Omental fat pad (tissue), 3 donors: ENCODE measurements at regions not wholly inside any gene's neighbourhood (a gene's known extent, or its start where the extent isn't known, plus 50 kb on each side); places are given as distances from the start of the nearest gene placed in this dataset.

Source experiments
- ATAC-seq: fragments of 150-250 bp; one replicate; pipeline ENCODE4 v1.9.1; 2016; ENCODE audit warnings: mild to moderate bottlenecking, moderate library complexity; ENCODE audit not compliant: low FRiP score
- DNase-seq: peaks from one replicate; pipeline ENCODE4 v3.0.0-alpha.2; 2019; ENCODE audit warnings: low spot score
- TF ChIP-seq, protein P1 (sequence below), 3 donors: fragments of 450-650 bp; IDR thresholded peaks; one replicate each; pipeline ENCODE4 v1.5.1; 2016 to 2017; ENCODE audit warnings: antibody characterized with exemption in 3 of 3, mild to moderate bottlenecking in 3 of 3, moderate library complexity in 2 of 3

DNA sequence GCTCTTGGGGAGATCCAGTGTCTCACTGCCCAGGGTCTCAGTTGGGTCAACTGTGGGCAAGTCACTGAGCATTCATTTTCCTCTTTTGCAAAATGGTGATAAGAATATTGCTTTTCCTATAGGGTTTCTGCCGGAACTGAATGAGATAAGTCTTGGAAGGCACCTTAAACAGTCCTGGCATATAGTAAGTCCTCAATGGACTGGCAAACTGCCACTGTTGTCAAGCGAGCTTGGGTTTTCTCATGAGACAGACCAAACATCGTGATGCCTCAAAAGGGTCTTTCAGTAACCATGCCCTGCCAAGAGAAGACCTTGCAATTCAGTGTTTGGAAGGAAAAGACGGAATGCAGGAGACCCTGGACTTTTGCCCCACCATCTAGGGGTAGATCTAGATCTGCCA lies 251.5 kb downstream of the WDR11 start:
- ATAC-seq (no peak), DNase-seq (no peak)
- TF ChIP-seq, protein P1, sequence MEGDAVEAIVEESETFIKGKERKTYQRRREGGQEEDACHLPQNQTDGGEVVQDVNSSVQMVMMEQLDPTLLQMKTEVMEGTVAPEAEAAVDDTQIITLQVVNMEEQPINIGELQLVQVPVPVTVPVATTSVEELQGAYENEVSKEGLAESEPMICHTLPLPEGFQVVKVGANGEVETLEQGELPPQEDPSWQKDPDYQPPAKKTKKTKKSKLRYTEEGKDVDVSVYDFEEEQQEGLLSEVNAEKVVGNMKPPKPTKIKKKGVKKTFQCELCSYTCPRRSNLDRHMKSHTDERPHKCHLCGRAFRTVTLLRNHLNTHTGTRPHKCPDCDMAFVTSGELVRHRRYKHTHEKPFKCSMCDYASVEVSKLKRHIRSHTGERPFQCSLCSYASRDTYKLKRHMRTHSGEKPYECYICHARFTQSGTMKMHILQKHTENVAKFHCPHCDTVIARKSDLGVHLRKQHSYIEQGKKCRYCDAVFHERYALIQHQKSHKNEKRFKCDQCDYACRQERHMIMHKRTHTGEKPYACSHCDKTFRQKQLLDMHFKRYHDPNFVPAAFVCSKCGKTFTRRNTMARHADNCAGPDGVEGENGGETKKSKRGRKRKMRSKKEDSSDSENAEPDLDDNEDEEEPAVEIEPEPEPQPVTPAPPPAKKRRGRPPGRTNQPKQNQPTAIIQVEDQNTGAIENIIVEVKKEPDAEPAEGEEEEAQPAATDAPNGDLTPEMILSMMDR (IDR thresholded peaks at IDR 0.05): no peak

DNA sequence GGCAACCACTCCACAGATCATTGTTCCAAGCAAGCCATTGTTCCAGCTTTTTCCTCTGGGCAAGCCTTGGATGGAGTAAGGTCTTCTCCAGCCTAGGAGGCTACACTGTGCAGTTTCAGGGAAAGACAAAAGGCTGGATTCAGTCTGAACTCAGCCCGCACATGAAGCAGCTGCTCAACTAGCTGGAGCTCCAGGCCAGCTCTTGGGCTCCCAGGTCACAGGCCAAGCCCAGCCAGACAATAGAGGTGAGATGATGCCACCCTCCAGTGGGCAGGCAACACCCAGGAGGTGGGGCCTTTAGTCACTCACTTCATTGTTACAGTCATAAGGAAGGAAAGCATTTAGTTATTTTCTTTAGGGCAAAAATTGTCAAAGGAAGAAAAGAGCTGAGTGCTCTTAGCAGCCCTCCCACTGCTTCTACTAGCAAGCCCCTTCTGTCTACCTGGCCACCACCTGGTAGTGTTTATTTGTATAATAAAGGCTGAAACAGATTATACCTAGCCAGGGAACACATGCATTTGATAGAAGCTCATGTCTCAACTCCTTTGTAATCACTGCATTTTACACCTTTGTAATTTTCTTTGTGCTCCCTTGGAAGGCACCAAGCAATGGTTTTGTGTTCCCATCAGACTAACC lies 253.4 kb downstream of the WDR11 start:
- ATAC-seq (no peak), DNase-seq (no peak)
- TF ChIP-seq, protein P1 (IDR thresholded peaks at IDR 0.05): no peak

DNA sequence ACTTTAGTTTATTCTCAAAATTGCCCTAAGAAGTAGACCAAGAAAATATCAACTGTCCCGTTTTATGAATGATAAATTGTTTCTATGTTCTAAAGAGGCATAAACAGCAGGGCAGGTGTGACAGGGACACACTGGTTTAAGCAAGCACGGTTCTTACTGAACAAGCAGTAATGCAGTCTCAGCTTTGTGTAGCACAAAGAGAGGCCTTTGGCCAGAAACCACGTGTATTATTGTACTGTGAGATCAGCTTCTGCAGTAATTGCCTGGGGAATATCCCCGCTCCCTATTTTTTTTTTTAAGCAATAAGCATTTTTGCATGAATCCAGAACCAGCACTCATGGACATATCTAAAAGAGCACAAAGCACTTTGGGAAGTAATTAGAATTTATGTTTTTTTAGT lies 255.4 kb downstream of the WDR11 start:
- ATAC-seq (no peak), DNase-seq (no peak)
- TF ChIP-seq, protein P1 (IDR thresholded peaks at IDR 0.05): no peak

DNA sequence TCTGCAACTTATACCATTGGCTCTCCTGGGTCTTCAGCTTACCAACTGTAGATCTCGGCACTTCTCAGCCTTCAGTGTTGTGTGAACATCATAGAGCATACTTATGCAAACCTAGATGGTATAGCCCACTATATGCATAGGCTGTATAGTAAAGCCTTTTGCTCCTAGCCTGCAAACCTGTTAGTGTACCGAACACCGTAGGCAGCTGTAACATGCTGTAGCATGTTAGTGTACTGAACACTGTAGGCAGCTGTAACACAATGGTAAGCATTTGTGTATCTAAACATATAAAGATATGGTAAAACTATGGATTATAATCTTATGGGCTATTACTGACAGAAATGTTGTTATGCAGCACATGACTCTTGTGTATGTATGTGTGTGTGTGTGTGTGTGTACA lies 256.9 kb downstream of the WDR11 start:
- TF ChIP-seq, protein P1 (IDR thresholded peaks at IDR 0.05): no peak
- DNase-seq: no peak
- no peak for ATAC-seq

DNA sequence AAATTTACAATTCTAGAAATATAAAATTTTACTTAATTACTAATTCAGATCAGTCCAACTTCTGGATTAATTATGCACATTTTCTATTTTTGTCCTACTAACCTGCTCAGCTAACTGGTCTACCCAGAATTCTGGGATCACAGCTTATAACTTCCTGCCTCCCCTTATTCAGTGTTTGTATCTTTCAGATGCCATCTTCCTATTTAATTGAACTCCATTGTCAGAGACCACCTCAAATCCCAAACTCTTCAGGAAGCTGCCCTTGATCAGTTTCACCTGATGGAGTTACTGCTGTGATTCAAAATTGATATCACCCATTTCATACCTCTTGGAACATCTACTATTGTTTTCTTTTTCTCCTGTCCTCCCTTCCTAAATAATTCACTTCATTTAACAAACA lies 259.2 kb downstream of the WDR11 start:
- DNase-seq: no peak
- ATAC-seq: no peak
- TF ChIP-seq, protein P1 (IDR thresholded peaks at IDR 0.05): no peak

DNA sequence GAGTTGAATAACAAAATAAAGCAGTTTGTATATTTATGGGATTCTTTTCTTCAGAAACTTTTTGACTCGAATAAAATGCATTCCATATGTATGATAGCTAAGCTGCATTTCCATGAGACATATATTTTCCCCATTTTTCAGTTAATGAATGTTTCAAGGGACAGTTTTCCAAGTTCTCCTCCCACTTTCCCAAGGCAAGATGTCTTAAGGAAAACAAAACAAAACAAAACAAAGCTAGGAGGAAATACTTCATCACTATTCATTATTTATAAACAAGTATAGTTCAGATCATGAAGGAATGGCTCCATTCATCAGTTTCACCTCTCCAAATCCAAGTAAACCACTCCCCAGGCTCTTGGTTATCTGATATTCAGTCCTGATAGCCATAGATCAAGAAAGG lies 261.0 kb downstream of the WDR11 start:
- DNase-seq: no peak
- TF ChIP-seq, protein P1 (IDR thresholded peaks at IDR 0.05): no peak
- no peak for ATAC-seq

DNA sequence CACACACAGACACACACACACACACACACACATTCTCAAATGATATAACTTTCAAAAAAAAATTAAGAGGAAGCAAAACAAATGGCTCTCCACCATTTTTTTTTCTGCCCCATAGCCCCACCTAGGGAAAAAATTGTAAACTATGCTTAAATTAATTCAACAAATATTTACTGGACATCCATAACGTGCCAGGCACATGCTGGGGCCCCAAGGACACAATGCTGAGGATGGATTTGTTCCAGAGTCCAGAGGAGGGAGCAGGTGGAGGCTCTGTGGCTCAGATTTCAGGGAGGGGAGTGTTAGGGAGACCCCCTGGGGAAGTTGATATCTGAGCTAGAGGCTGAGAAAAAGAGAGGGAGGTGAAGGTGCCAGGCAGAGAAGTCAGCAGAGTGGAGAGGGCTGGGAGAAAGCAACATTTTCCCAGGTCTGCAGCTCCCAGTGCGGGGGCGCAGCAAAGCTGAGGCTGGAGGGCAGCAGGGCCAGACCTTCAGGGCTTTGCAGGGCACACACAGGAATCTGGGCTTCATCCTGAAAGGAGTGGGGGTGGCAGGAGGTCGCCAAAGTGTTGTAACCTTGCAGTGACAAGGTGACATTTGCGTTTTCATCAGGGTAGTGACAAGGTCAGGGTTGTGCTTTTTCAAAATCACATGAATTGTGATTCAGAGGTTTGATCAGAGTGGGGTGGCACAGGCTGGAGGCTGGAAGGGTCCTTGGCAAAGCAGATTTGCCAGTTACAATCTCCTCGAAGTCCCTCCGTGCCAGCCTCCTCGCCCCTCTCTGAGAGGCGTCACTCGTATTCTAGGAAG lies 261.6 kb downstream of the WDR11 start:
- TF ChIP-seq, protein P1 (IDR thresholded peaks at IDR 0.05): no peak
- no peak for DNase-seq
- ATAC-seq: peak; percentile 7
